ENCODE measurements at regions not wholly inside any gene's neighbourhood (a gene's known extent, or its start where the extent isn't known, plus 50 kb on each side); places are given as distances from the start of the nearest gene placed in this dataset.

GRCh38 chr1:81467383-81467782 is 333.4 kb upstream of the ADGRL2 start:
- no peak for DNase-seq

- no peak for DNase-seq
Observed at GRCh38 chr1:81466961-81467360, 333.8 kb upstream of the ADGRL2 start.

DNA sequence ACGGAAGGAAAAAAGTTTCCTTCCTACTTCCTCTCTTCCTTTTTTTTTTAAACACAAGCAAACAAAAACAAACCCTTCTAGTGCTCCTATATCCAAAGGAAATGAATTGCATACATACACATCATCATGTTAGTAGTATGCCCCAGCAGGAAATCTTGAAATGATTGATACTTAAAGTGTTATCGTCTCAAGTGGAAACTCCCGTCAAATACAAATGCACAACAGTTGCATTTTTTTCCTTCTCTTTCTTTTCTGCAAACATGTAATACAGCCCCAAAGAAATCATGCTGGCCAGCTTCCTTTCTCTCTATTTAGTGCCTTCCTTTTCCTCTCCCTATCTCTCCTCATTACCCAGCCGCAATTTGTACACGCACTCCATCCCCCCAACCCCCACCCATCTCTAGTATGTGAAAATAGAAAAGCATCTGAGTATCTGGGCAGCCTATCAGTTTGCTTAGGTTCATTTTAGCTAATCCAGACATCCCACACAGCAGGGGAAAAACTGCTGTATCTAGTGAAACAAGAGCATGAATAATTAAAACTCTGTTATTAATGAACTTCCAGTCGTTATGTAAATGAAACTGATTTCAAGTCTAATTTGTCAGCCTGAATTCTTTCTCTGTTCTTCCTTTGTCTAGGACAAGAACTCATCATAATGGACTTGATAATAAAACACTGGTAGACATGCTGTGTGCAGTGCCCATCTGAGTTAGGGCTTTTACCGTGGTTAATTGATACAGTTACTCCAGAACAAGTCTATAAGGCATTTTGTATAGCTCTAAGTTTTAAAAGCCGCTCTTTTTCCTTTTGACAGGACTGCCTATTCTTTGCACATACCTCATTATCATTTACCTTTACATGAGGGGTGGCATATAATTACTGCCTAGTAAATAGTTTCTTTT is 336.5 kb upstream of the ADGRL2 start:
- no peak for DNase-seq

DNA sequence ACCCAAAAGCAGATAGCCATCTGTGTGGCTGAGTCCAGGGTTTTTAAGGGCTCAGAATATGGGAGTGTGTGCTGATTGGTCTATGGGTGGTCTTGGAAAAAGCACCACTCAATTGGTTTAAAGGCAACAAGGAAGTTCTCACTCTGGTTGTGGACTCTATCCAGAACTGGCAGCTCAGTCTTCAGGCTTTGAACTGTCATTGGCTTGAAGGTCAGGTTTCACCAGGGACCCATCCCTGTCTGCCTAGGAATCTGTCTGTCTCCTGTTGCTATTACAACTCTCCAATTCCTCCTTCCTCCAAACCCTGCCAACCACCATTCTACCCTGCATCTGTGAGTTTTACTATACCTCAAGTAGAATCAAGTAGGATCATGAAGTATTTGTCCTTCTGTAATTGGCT is 341.7 kb upstream of the ADGRL2 start:
- no peak for DNase-seq

- DNase-seq: no peak
Observed at GRCh38 chr1:81458186-81458585, 342.5 kb upstream of the ADGRL2 start.

DNA sequence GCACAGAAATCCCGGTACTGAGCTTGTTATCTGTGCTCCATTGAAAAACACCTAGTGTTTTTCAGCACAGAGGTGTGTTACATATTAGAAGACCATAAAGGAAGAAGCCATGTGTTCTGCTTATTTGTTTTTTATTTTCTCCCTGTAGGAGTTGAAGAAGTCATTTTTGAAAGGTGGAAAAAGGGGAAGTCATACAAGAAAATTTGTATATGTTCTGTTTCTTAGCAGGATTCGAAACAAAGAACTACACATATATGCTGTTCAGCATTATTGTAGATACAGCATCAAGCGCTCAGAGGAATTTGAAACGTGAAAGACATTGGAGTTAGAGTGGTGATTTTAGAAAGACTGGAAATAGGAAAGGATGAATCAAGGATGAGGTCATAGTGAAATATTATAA is 345.3 kb upstream of the ADGRL2 start:
- no peak for DNase-seq

GRCh38 chr1:81453971-81454370 is 346.8 kb upstream of the ADGRL2 start:
- no peak for DNase-seq

DNA sequence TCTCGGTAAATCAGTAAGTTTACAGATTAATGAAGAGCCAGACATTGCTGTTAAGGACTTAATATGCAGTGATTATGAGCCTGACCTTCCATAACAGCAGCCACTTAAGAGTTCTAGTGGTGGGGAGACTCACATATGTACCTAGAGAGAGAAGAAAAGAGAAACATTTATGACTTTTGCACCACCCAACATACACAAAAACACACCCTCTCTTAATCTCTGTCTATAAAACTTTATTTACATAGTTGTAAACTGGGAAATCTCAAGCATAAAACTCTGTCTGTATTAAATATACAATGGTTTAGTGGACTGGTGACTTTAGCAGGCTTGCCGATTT is 347.4 kb upstream of the ADGRL2 start:
- no peak for DNase-seq

DNA sequence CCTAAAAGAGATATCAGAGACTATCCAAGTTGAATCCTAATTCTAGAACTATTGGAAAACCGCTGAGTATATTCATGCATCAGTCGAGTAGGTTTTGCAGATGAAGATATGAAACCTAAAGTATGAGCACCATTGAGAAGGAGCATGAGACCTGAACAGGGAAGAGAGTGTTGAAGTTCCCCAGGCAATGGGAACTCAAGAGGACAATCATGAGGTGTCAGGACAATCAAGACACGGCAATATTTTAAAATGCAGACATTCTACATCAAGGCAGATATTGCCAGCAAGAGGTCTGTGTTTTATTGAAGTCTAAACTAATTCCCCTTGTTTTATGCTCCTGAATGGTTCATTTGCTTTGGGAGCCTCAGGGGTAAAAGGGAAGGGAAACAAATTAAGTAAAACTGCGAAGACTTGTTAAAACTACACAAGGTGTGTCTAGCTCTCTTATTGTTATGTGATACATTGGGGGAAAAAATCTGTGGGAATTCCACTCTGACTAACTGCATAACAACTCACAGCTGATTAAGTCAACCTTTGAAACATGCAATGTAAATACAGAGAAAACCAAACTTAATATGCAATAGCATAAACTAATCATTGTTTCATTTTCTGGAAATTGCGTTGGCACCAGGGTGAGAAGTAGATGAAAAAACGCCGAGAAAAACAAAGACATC is 347.9 kb upstream of the ADGRL2 start:
- DNase-seq: no peak

- DNase-seq: no peak
Observed at GRCh38 chr1:81449786-81450185, 350.9 kb upstream of the ADGRL2 start.

GRCh38 chr1:81446000-81446669 is 354.6 kb upstream of the ADGRL2 start:
- no peak for DNase-seq

DNA sequence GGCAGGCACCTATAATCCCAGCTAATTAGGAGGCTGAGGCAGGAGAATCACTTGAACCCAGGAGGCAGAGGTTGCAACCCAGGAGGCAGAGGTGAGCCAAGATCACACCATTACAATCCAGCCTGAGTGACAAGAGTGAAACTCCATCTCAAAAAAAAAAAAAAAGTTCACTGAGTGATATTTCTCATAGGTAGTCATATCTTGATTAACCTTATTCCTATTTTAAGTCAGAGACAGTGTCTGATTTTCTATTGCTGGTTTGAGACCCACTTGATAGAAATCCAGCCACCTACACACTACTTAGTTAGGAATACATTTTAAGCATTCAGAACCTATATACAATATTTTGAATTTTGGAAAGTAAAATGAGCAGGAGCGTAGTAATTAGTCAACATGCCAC is 357.4 kb upstream of the ADGRL2 start:
- no peak for DNase-seq

DNA sequence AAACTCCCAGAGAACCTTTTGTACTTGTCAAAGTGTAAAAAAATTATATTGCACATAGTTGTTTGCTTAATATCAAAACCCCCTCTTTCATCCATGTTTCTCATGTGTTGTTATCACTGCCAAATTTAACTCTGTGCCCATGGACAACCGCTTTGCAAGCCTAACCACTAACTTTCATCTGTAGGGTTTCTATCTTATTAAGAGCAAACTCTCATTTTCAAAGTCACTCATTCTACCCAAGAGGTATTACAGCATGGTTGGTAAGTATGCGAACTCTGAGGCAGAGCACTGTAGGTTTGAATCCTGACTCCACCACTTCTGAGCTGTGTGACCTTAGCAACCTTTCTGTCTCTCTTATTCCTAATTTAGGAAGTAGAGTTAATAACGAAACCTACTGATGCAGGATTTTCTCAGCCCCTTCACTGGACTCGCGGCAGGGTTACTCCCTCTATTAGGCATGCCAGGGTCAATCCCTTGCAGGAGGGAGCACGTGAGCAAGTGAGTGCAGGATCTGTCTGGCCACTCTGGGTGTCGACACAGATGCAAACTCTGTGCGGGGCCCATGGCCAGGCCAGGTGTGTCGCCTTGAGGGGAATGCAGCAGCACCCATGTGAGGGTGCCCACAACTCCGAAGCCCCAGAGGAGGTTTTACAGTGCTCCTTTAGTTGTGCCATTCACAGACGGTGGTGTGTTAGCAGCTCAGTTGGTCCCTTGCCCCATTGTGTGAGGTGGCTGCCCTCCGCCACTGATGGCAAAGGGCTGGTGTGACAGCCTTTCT is 361.5 kb upstream of the ADGRL2 start:
- no peak for DNase-seq

- DNase-seq: no peak
Observed at GRCh38 chr1:81437649-81438048, 363.1 kb upstream of the ADGRL2 start.

DNA sequence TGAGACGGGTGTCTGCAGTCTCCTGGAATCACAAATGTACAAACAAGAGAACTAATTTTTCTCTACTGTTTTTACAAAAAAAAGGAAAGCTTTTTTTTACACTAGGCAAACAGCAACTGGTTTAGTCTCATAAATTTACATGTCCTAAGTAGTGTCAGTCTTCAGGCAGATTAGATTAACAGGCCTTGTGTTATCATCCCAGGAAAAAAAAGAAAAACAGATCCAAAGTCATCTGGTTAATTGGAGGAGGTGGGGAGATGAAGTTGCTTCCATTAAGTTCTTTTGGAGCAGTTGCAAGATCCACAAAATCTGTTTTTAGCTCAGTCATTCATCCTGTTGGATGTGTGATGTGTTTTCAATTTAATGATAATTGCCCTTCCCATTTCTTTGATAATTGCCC is 363.5 kb upstream of the ADGRL2 start:
- DNase-seq: no peak

- no peak for DNase-seq
Observed at GRCh38 chr1:81435175-81435574, 365.6 kb upstream of the ADGRL2 start.

GRCh38 chr1:81433676-81434075 is 367.1 kb upstream of the ADGRL2 start:
- no peak for DNase-seq

GRCh38 chr1:81432654-81433109 is 368.1 kb upstream of the ADGRL2 start:
- no peak for DNase-seq

DNA sequence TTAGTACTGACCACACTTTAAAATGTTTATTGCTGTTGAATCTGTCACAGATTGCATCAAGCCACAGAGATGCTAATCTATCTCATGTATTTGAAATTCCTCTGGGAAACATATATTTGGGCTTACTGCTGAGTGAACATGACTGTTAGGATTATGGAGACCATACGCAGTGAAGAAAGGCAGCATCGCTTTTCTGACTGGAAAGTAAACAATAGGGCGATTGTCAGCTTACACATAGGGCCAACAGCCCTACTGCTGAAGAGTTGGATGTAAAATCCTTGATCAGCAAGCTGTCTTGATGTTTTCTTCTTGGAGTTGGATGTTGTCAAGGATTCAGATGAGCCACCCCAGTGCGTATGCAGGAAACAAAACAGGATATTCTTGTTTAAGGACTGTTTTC is 368.7 kb upstream of the ADGRL2 start:
- no peak for DNase-seq

GRCh38 chr1:81431624-81432000 is 369.1 kb upstream of the ADGRL2 start:
- DNase-seq: no peak

GRCh38 chr1:81430955-81431623 is 369.6 kb upstream of the ADGRL2 start:
- no peak for DNase-seq

GRCh38 chr1:81430236-81430938 is 370.3 kb upstream of the ADGRL2 start:
- no peak for DNase-seq

All from NCI-H510A treated with DMSO at 0.1 percent for 48 hours (cell line).